Activated naive CD8-positive, alpha-beta T cell treated with anti-CD3 and anti-CD28 coated beads, Interleukin-2, amount 50 U/mL, for 24 hours (primary cell): ENCODE measurements at regions not wholly inside any gene's neighbourhood (a gene's known extent, or its start where the extent isn't known, plus 50 kb on each side); places are given as distances from the start of the nearest gene placed in this dataset.
"Not testable (repeated sequence)": the region's sequence is repeated elsewhere in the genome, so short reads cannot be mapped to it uniquely, and the experiment has no call there.

Source experiments
- ATAC-seq: fragments of 150-1000 bp; cut with Tn5 transposase; one replicate; pipeline ENCODE4 v1.10.0; 2021
- DNase-seq: peaks from one replicate; pipeline ENCODE4 v3.0.0; 2021
- H3K27ac Mint-ChIP-seq: one replicate; pipeline ENCODE4 v1.8.0; 2021; ENCODE audit warnings: mild to moderate bottlenecking, mixed read lengths
- H3K27me3 Mint-ChIP-seq: one replicate; pipeline ENCODE4 v1.8.0; 2021; ENCODE audit warnings: mixed read lengths
- H3K36me3 Mint-ChIP-seq: one replicate; pipeline ENCODE4 v1.8.0; 2021; ENCODE audit warnings: low read depth, mixed read lengths
- H3K4me1 Mint-ChIP-seq: one replicate; pipeline ENCODE4 v1.8.0; 2021; ENCODE audit warnings: mixed read lengths
- H3K4me3 Mint-ChIP-seq: one replicate; pipeline ENCODE4 v1.8.0; 2021; ENCODE audit warnings: mild to moderate bottlenecking, moderate library complexity, mixed read lengths
- H3K9me3 Mint-ChIP-seq: one replicate; pipeline ENCODE4 v1.8.0; 2021; ENCODE audit warnings: mixed read lengths

DNA sequence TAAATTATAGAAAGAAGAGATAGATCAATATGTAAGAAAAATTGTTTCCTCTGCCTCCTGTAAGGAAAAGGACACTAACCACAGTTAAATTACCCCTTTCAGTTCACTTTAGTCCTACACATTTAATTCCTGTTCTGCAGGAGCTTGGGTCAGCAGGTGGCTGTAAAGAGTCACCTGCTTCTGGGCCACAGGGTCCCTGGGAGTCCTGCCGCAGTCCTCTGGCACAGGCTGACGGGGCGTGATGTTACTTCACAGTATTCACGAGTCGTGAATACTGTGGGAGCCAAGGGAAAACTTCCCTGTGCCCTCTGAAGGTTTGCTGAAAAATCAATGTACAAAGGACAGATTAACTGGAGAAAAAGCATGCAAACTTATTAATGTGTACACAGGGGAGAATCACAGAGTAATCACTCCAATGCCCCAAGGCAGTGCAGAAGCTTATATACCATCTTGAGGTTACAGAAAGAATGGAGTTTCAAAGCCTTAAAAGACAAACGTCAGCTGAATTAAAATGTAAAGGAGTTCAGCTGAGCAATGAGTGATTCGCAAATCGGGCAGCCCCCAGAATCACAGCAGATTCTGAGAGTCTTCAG lies 125.8 kb upstream of the TMTC4 start:
- H3K4me3 Mint-ChIP-seq = no peak overlapping the region
- DNase-seq (no peak), ATAC-seq (no peak)
- H3K4me1 Mint-ChIP-seq = no peaks in the 10 kb centered on the region
- no peak overlapping the region for H3K27ac Mint-ChIP-seq
- peaks cover 11% of the 10 kb centered on the region for H3K9me3 Mint-ChIP-seq
- H3K27me3 Mint-ChIP-seq = peaks cover 2% of the 10 kb centered on the region
- H3K36me3 Mint-ChIP-seq = no peaks in the 10 kb centered on the region

GRCh38 chr13:100798739-100799361 lies 124.3 kb upstream of the TMTC4 start:
- Mint-ChIP-seq H3K4me1 (no peaks in the 10 kb centered on the region), H3K36me3 (no peaks in the 10 kb centered on the region), H3K9me3 (peaks cover 11% of the 10 kb centered on the region), H3K27ac (no peak overlapping the region), H3K27me3 (peaks cover 2% of the 10 kb centered on the region), H3K4me3 (no peak overlapping the region)
- ATAC-seq (no peak), DNase-seq (no peak)

- DNase-seq (no peak), ATAC-seq (no peak)
- H3K9me3 Mint-ChIP-seq = peaks cover 11% of the 10 kb centered on the region
- peaks cover 2% of the 10 kb centered on the region for H3K27me3 Mint-ChIP-seq
- H3K4me3 Mint-ChIP-seq = no peak overlapping the region
- H3K4me1 Mint-ChIP-seq = no peaks in the 10 kb centered on the region
- no peak overlapping the region for H3K27ac Mint-ChIP-seq
- no peaks in the 10 kb centered on the region for H3K36me3 Mint-ChIP-seq
Observed at GRCh38 chr13:100797921-100798320, 123.3 kb upstream of the TMTC4 start.

DNA sequence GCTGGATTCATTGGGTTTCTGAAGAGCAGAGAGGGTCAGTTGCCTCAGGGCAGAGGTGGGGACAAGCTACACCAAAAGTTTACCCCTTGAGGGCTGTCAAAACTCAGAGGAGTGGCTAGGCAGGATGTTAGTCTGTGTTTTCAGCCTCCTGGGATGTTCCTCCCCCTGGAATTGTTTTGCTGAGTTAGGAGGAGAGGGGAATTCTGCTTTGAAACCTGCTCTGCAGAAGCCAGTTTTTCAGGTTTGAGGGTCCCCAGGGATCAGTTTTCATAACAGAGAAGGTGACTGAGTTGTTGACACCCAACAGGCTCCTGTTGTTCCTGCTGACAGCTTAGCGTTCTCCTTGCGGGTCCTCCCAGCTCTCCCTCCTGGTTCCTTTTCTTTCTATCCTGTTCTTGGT lies 121.9 kb upstream of the TMTC4 start:
- H3K9me3 Mint-ChIP-seq = peaks cover 15% of the 10 kb centered on the region
- H3K27ac Mint-ChIP-seq = no peak overlapping the region
- H3K36me3 Mint-ChIP-seq = no peaks in the 10 kb centered on the region
- no peak for DNase-seq
- ATAC-seq = no peak
- H3K4me3 Mint-ChIP-seq = no peak overlapping the region
- peaks cover 8% of the 10 kb centered on the region for H3K27me3 Mint-ChIP-seq
- no peaks in the 10 kb centered on the region for H3K4me1 Mint-ChIP-seq

DNA sequence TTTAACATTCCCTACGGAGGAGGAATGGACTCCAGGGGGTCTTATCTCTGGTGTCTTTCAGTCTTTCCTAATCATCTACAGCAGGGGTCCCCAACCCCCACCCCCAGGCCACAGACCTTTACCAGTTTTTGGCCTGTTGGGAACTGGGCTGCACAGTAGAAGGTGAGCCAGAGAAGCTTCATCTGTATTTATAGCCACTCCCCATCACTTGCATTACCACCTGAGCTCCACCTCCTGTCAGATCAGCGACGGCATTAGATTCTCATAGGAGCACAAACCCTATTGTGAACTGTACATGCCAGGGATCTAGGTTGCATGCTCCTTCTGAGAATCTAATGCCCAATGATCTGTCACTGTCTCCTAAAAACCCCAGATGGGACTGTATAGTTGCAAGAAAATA lies 120.0 kb upstream of the TMTC4 start:
- no peak overlapping the region for H3K4me3 Mint-ChIP-seq

GRCh38 chr13:100790405-100790804 lies 115.8 kb upstream of the TMTC4 start:
- Mint-ChIP-seq H3K36me3 (no peaks in the 10 kb centered on the region), H3K9me3 (peaks cover 4% of the 10 kb centered on the region), H3K4me1 (peaks cover 3% of the 10 kb centered on the region), H3K27ac (no peak overlapping the region), H3K27me3 (peaks cover 21% of the 10 kb centered on the region), H3K4me3 (no peak overlapping the region)
- DNase-seq = no peak
- ATAC-seq = no peak

More for the DNA sequence above, 120.0 kb upstream of the TMTC4 start:
- Mint-ChIP-seq H3K4me1 (peaks cover 3% of the 10 kb centered on the region), H3K27me3 (peaks cover 10% of the 10 kb centered on the region), H3K27ac (no peak overlapping the region), H3K36me3 (no peaks in the 10 kb centered on the region), H3K9me3 (peaks cover 15% of the 10 kb centered on the region)
- DNase-seq (no peak), ATAC-seq (no peak)

DNA sequence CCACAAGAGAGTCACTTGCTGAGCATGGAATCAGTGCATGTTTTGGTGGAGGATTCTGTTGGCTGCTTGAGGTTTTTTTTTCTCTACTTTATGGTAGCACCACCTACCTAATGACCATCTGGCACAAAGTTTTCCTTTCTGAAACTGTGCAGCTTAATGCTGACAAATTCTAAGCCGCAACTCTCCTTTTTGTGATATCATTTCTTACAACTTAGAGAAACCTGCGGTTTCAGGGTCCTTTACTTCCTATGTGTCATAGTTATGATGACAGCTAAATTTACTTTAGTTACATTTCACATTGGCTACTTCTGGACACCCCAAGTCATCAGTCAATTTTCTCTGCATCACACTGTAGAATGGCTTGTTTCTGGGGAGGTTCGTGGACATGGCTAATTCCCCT lies 115.4 kb upstream of the TMTC4 start:
- Mint-ChIP-seq H3K9me3 (peaks cover 4% of the 10 kb centered on the region), H3K4me3 (no peak overlapping the region), H3K27me3 (peaks cover 21% of the 10 kb centered on the region), H3K4me1 (peaks cover 3% of the 10 kb centered on the region), H3K36me3 (no peaks in the 10 kb centered on the region), H3K27ac (no peak overlapping the region)
- ATAC-seq (no peak), DNase-seq (no peak)

DNA sequence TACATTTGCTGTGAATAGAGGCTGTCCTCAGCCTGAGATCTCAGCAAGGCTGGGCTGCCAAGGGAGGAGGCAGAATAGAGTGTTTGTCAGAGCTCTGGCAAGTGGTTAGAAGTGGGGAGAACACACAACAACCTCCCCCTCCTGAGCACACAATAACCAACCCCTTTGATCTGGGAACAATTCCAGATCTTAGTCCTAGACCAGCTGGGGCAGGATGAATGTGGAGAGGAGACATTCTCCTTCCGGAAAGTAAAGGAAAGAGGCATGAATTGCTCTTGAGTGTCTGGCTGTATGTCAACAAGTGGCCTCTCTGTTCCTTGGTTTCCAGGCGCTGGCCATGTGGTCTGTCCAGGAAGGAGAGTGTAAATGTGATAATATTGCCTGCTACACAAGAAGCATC lies 114.9 kb upstream of the TMTC4 start:
- ATAC-seq (no peak), DNase-seq (no peak)
- Mint-ChIP-seq H3K36me3 (no peaks in the 10 kb centered on the region), H3K4me3 (no peak overlapping the region), H3K9me3 (peaks cover 4% of the 10 kb centered on the region), H3K4me1 (peaks cover 3% of the 10 kb centered on the region), H3K27me3 (peaks cover 21% of the 10 kb centered on the region), H3K27ac (no peak overlapping the region)

DNA sequence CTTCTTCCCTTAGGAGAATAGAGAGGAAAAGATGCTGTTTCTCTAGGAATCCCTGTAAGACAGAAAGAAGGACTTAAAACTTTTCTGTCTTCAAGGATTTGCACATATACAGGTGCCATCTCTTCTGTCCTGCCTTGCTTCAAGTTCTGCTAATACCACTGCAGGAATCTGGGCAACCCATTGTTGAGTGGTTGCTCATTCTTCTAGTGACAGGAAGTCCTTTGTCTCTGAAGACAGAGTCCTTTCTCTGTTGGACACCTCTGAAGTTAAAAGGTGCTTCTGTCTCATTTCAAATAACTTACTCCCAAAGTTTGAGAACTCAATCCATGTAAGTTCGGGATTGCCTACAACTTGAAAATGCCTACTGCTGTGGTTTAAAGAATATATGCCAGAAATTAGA lies 114.4 kb upstream of the TMTC4 start:
- Mint-ChIP-seq H3K4me3 (no peak overlapping the region), H3K4me1 (peaks cover 3% of the 10 kb centered on the region), H3K27me3 (peaks cover 21% of the 10 kb centered on the region), H3K9me3 (peaks cover 4% of the 10 kb centered on the region), H3K36me3 (no peaks in the 10 kb centered on the region), H3K27ac (no peak overlapping the region)
- DNase-seq (no peak), ATAC-seq (no peak)

- Mint-ChIP-seq H3K27ac (no peak overlapping the region), H3K4me1 (peaks cover 3% of the 10 kb centered on the region), H3K27me3 (peaks cover 21% of the 10 kb centered on the region), H3K4me3 (no peak overlapping the region), H3K36me3 (no peaks in the 10 kb centered on the region), H3K9me3 (peaks cover 4% of the 10 kb centered on the region)
- ATAC-seq = no peak
- DNase-seq = no peak
Observed at GRCh38 chr13:100788540-100788939, 113.9 kb upstream of the TMTC4 start.

DNA sequence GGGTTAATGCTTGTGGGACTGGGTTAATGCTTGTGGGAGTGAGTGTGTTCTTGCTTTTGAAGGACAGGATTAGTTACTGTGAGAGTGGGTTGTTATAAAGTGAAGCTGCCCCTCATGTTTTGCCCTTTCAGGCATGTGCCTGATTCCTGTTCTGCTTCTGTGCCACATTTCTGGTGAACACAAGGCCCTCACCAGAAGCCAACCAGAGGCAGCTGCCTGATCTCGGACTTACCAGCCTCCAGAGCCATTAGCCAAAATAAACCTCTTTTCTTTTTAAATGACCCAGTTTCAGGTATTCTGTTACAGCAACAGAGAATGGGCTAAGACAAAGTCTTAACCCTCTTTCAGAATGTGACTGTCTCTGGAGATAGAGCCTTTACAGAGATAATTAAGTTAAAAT lies 113.3 kb upstream of the TMTC4 start:
- H3K27me3 Mint-ChIP-seq = peaks cover 21% of the 10 kb centered on the region
- no peak overlapping the region for H3K27ac Mint-ChIP-seq

DNA sequence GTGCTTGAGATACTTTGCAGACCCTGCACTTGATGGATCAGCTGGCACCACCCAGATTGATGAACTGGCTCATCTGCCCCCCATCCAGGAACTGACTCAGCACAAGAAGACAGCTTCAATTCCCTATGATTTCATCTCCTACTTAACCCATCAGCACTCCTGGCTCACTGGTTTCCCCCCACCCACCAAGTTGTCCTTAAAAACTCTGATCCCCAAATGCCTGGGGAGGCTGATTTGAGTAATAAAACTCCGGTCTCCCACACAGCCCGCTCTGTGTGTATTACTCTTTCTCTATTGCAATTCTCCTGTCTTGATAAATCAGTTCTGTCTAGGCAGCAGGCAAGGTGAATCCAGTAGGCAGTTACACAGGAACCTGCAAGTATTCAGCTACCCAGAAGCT lies 102.1 kb upstream of the TMTC4 start:
- not testable (repeated sequence) for H3K9me3 Mint-ChIP-seq, H3K4me1 Mint-ChIP-seq, H3K36me3 Mint-ChIP-seq

More for the DNA sequence above, 113.3 kb upstream of the TMTC4 start:
- Mint-ChIP-seq H3K4me1 (peaks cover 3% of the 10 kb centered on the region), H3K9me3 (peaks cover 4% of the 10 kb centered on the region), H3K4me3 (no peak overlapping the region), H3K36me3 (no peaks in the 10 kb centered on the region)
- DNase-seq (no peak), ATAC-seq (no peak)

DNA sequence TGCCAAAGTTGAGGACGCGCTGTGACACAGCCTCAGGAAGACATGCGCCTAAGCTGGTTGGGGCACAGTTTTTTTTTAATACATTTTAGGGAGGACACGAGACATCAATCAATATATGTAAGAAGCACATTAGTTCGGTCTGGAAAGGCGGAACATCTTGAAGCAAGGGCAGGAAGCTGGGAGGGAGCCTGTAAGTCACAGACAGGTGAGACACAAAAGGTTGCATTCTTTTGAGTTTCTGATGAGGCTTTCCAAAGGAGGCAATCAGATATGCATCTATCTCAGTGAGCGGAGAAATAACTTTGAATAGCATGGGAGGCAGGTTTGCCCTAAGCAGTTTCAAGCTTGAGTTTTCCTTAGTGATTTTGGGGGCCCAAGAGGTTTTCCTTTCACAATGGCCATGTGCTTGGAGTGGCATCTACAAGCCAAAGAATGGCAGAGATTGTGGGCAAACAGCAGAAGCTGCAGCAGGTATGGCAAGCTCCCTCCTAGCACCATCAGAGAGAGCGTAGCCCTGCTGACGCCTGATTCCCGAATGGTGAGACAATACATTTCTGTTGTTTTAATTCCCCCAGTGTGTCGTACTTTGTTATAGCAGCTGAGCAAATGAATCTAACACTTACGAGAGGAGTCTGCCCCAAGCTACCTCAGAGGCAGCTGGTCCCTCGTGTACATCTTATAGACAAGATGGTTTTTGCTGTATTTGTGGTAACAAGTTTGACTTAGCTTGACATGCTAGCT lies 99.5 kb upstream of the TMTC4 start:
- Mint-ChIP-seq H3K4me3 (no peak overlapping the region), H3K27ac (no peak overlapping the region), H3K36me3 (no peaks in the 10 kb centered on the region), H3K4me1 (peaks cover 5% of the 10 kb centered on the region), H3K9me3 (peaks cover 6% of the 10 kb centered on the region), H3K27me3 (no peaks in the 10 kb centered on the region)
- ATAC-seq (no peak), DNase-seq (no peak)

More for the DNA sequence above, 102.1 kb upstream of the TMTC4 start:
- not testable (repeated sequence) for H3K4me3 Mint-ChIP-seq, H3K27me3 Mint-ChIP-seq, H3K27ac Mint-ChIP-seq, ATAC-seq, DNase-seq

DNA sequence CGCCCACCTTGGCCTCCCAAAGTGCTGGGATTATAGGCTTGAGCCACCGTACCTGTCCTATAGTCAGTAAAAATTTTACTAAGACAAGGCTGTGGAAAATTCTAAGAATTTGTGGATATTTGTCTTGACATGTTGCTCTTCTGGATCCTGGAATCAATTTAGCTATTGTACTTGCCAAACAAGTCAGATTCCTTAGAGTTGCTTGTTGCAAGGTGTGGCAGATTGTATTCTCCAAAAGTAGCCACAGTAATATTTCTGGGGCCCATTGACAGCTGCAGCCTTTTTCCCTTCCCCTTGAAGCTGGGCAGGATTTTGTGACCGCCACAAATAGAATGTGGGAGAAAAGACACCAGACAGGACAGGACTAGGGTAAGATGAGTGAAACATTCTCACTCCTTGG lies 98.8 kb upstream of the TMTC4 start:
- Mint-ChIP-seq H3K4me1 (peaks cover 5% of the 10 kb centered on the region), H3K36me3 (no peaks in the 10 kb centered on the region), H3K27ac (no peak overlapping the region), H3K27me3 (no peaks in the 10 kb centered on the region), H3K4me3 (no peak overlapping the region), H3K9me3 (peaks cover 1% of the 10 kb centered on the region)
- DNase-seq = no peak
- ATAC-seq = no peak

GRCh38 chr13:100767192-100767591 lies 92.6 kb upstream of the TMTC4 start:
- Mint-ChIP-seq H3K4me3 (no peak overlapping the region), H3K4me1 (no peaks in the 10 kb centered on the region), H3K36me3 (no peaks in the 10 kb centered on the region), H3K27me3 (peaks cover 2% of the 10 kb centered on the region), H3K27ac (no peak overlapping the region), H3K9me3 (peaks cover 3% of the 10 kb centered on the region)
- no peak for ATAC-seq
- no peak for DNase-seq
